ENCODE measurements at regions not wholly inside any gene's neighbourhood (a gene's known extent, or its start where the extent isn't known, plus 50 kb on each side); places are given as distances from the start of the nearest gene placed in this dataset.
A peak's percentile ranks its signal among the peaks of the same experiment; 100 is the strongest.
"Not testable (repeated sequence)": the region's sequence is repeated elsewhere in the genome, so short reads cannot be mapped to it uniquely, and the experiment has no call there.

- DNase-seq (ENCODE audit: low read depth in 4 of 4, low spot score in 2 of 4), result no peak
Observed at GRCh38 chr17:71628306-71628705, 492.5 kb upstream of the SOX9 start.

- DNase-seq (ENCODE audit: low read depth in 4 of 4, low spot score in 2 of 4), result no peak
Observed at GRCh38 chr17:71631483-71631882, 489.3 kb upstream of the SOX9 start.

DNA sequence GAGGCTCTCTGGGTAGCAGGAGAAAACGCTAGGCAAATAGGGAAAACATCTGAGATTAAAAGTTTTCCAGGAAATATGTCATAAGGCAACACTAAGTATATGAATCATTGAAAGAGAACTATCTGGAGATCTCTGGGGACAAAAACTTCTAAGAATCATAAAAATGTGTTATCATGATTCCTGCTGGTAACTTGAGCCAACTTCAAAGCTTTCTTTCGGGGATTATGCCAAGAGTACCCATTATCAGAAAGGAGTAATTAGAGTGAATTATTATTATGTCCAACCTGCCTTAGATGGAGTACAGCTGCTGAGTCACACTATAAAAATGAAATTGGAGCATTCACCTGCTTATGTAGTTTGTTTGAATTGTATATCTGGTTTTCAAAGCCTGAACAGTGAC, 488.5 kb upstream of the SOX9 start:
- peak in 3 of 4 donors; percentile 14 to 41 (median 34) for DNase-seq (ENCODE audit: low read depth in 4 of 4, low spot score in 2 of 4)

GRCh38 chr17:71633391-71633849, 487.4 kb upstream of the SOX9 start:
- DNase-seq (ENCODE audit: low read depth in 4 of 4, low spot score in 2 of 4), result no peak

- no peak for DNase-seq (ENCODE audit: low read depth in 4 of 4, low spot score in 2 of 4)
Observed at GRCh38 chr17:71634376-71634775, 486.4 kb upstream of the SOX9 start.

- DNase-seq (ENCODE audit: low read depth in 4 of 4, low spot score in 2 of 4), result no peak
Observed at GRCh38 chr17:71635187-71635586, 485.6 kb upstream of the SOX9 start.

DNA sequence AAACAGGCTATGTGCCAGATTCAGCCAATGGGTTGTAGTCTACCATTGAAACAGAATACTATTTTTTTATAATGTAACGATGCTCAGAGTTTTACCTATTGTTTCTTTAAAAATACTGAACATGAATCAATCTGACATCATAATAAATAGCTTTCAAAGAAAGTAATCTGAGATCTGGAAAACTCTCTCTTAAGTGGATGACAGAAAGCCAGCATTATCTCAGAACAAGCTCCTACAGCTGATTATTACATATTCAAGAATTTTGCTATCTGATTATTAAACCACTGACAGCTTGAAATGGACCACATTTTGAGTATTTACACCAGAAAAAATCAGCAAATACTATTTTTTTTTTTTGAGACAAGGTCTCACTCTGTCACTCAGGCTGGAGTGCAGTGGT, 484.2 kb upstream of the SOX9 start:
- no peak for DNase-seq (ENCODE audit: low read depth in 4 of 4, low spot score in 2 of 4)

DNA sequence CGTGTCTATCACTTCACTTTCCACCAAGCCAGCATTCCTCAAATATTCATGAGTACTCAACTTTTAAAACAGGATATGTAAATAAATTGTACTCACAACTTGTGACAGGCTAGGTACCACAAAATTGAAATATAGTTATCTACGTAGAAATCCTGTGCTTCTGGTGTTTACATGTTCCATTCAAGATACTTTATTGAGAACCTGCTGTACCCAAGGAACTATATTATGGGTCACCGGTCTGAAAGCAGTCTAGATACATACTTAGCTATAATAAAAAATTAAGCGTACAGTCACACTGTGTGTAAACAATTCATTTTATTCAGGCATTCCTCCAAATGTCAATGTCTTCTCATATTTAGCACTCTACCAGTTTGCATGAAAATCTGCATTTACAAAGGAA, 482.2 kb upstream of the SOX9 start:
- DNase-seq (ENCODE audit: low read depth in 4 of 4, low spot score in 2 of 4), result no peak

DNA sequence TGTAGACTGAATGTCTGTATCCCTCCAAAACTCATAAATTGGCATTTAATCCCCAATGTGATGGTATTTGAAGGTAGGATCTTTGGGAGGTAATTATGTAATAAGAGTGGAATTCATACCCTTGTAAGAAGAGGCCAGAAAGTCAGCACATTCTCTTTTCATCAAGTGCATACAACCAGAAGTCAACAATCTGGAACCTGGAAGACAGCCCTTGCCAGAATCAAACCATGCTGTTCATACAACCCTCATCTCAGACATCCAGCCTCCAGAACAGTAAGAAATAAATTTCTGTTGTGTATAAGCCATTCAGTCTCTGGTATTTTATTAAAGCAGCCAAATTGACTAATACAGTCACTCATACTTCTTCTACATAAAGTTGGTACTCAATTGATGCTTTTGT, 481.0 kb upstream of the SOX9 start:
- DNase-seq (ENCODE audit: low read depth in 4 of 4, low spot score in 2 of 4), result no peak

DNA sequence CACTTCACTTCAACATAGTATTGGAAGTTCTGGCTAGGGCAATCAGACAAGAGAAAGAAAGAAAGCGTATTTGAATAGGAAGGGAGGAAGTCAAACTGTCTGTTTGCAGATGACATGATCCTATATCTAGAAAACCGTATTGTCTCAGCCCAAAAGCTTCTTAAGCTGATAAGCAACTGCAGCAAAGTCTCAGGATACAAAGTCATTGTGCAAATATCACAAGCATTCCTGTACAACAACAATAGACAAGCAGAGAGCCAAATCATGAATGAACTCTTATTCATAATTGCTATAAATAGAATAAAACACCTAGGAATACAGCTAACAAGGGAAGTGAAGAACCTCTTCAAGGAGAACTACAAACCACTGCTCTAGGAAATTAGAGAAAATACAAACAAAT, 473.9 kb upstream of the SOX9 start:
- DNase-seq (ENCODE audit: low read depth in 4 of 4, low spot score in 2 of 4), result not testable (repeated sequence)

GRCh38 chr17:71648342-71648741, 472.5 kb upstream of the SOX9 start:
- not testable (repeated sequence) for DNase-seq (ENCODE audit: low read depth in 4 of 4, low spot score in 2 of 4)

DNA sequence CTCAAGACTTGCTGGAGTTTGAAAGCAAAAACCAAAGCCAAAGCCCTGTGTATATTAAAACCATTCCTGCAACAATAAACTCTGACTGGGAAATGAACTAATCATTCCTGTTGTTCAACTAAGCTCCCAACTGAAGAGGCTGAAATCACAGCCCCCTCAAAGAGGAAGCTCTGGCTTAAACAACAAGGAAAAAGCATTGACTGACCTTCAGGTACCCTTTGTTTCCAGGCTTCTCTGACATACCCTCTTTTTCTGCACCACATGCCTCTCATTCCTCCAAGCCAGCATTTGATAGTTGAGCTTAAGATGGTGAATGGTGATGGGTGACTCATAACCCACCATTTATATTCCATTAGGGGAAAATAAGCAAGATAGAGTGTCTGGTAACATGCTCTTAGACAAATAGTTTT, 470.9 kb upstream of the SOX9 start:
- DNase-seq (ENCODE audit: low read depth in 4 of 4, low spot score in 2 of 4), result no peak

- DNase-seq (ENCODE audit: low read depth in 4 of 4, low spot score in 2 of 4), result no peak
Observed at GRCh38 chr17:71655542-71655941, 465.3 kb upstream of the SOX9 start.

GRCh38 chr17:71656964-71657858, 463.6 kb upstream of the SOX9 start:
- DNase-seq (ENCODE audit: low read depth in 4 of 4, low spot score in 2 of 4), result no peak

DNA sequence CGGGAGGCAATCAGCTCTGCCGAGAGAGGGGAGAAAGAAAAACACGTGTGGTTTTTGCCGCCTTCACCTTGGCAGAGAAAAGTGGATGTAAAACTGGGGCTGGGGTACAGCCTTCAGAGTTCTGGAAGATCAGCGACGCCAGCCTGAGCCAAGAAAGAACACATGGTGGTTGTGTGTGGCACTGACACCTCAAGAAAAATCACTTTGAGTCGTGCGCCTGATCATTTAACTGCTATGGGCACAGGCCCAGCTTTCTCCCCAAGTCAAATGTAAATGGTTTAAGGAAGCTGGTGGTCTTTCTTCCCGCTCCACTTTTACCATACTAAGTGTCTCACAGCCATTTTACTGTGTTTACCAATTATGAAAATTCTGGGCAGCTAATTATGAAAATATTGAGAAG, 461.8 kb upstream of the SOX9 start:
- DNase-seq (ENCODE audit: low read depth in 4 of 4, low spot score in 2 of 4), result no peak

DNA sequence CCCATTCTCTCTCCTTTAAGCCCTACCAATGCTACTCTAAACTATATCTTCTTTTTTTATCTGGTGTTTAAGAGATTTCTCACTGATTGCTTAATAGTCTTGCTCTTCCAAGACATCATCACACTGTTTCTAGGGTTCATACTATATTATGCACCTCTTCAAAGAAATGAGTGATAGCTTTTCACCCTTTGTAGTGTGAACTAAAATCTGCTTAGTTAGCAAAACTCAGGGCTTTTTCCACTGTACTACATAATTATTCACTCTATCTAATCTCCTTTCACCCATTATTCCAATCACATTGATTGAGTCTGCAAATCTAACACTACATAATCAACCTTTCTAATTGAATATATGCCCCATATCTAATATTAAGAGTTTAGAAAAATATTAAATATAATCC, 456.0 kb upstream of the SOX9 start:
- no peak for DNase-seq (ENCODE audit: low read depth in 4 of 4, low spot score in 2 of 4)

DNA sequence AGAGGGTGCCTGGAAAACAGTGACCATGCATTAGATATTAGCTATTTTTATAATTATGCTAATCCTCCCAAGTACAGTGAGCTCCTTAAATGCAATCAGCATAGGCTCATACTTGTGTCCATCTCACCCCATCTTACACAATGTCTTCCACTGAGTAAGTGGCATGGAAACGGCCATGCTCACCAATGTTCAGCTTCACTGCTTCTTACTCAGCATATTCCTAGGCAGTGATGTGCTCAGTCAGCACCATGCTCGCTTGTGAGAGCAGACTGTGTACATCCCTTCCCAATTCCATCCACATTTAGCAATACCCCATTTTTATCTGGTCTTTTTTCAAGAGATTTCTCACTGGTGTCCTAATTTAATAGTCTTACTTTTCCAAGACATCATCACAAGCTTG, 454.8 kb upstream of the SOX9 start:
- DNase-seq (ENCODE audit: low read depth in 4 of 4, low spot score in 2 of 4), result no peak

DNA sequence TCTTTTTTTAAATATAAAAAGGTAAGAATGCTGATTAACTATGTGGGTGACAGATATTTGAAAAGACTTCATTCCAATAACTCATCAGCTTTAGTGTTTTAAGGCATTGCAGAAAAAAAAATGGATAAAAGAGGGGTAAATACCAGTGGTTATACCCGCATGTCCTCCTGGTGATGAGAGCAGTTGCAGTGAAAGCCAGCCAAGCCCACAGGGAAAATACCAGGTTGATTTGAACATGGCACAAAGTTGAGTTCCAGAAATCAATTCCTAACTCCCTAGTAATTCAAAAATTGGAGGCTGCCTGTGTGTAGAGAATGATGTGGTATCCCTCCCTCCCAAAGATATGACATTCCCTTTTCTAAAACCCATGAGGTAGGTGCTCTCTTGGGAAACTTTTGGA, 453.2 kb upstream of the SOX9 start:
- no peak for DNase-seq (ENCODE audit: low read depth in 4 of 4, low spot score in 2 of 4)

DNA sequence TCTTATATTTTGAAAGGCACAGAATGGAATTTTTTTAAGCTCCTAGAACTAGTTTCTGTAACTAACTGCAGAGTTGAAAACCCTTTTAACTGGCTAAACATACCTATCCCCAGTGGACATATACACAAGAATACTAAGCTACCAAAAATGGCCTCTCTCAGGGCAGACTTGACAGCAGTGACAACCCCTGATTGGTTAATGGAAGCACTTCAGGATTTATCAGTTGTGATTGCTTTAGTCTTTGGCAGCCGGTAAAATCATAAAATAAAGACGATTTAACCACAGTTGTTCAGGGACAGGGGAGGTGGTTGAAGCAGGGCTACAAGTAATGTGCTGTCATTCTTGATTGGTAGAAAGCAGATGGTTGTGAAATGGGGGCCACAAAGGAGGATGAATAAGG, 452.0 kb upstream of the SOX9 start:
- no peak for DNase-seq (ENCODE audit: low read depth in 4 of 4, low spot score in 2 of 4)

GRCh38 chr17:71677439-71677838, 443.4 kb upstream of the SOX9 start:
- DNase-seq (ENCODE audit: low read depth in 4 of 4, low spot score in 2 of 4), result no peak

GRCh38 chr17:71679832-71680231, 441.0 kb upstream of the SOX9 start:
- DNase-seq (ENCODE audit: low read depth in 4 of 4, low spot score in 2 of 4), result no peak

GRCh38 chr17:71681427-71682173, 439.2 kb upstream of the SOX9 start:
- DNase-seq (ENCODE audit: low read depth in 4 of 4, low spot score in 2 of 4), result no peak
